Trophoblast cell (in vitro differentiated cells and primary cell): ENCODE measurements at regions not wholly inside any gene's neighbourhood (a gene's known extent, or its start where the extent isn't known, plus 50 kb on each side); places are given as distances from the start of the nearest gene placed in this dataset.

Source experiments
- DNase-seq, 2 donors: peaks; one replicate each; pipeline ENCODE4 v3.0.0-alpha.2; 2016
- H2AFZ ChIP-seq: 2 replicates; pipeline ENCODE4 v1.6.1; 2013; ENCODE audit warnings: low read length, moderate library complexity, mild to moderate bottlenecking; ENCODE audit not compliant: insufficient read depth, poor library complexity
- H2AK5ac ChIP-seq: 2 replicates; pipeline ENCODE4 v1.6.1; 2013; ENCODE audit warnings: mild to moderate bottlenecking, low read length
- H2BK120ac ChIP-seq: 2 replicates; pipeline ENCODE4 v1.6.1; 2013; ENCODE audit warnings: low read length, mild to moderate bottlenecking, moderate library complexity; ENCODE audit not compliant: insufficient read depth, poor library complexity
- H2BK12ac ChIP-seq: 2 replicates; pipeline ENCODE4 v1.6.1; 2013; ENCODE audit warnings: mild to moderate bottlenecking, low read length, moderate library complexity
- H2BK5ac ChIP-seq: 2 replicates; pipeline ENCODE4 v1.6.1; 2013; ENCODE audit warnings: low read length, low read depth, moderate library complexity, mild to moderate bottlenecking; ENCODE audit not compliant: poor library complexity
- H3K14ac ChIP-seq: 2 replicates; pipeline ENCODE4 v1.6.1; 2013; ENCODE audit warnings: mild to moderate bottlenecking, low read length
- H3K18ac ChIP-seq: 2 replicates; pipeline ENCODE4 v1.6.1; 2013; ENCODE audit warnings: mild to moderate bottlenecking, low read length
- H3K23ac ChIP-seq: 2 replicates; pipeline ENCODE4 v1.6.1; 2013; ENCODE audit warnings: low read length
- H3K27ac ChIP-seq: 2 replicates; pipeline ENCODE4 v1.5.1; 2013; ENCODE audit warnings: low read depth, mild to moderate bottlenecking, inconsistent platforms, low read length, moderate library complexity
- H3K27me3 ChIP-seq: 2 replicates; pipeline ENCODE4 v1.6.1; 2013; ENCODE audit warnings: inconsistent platforms, mild to moderate bottlenecking, low read length, moderate library complexity; ENCODE audit not compliant: insufficient read depth
- H3K36me3 ChIP-seq, 2 experiments: 1 replicate in 1 of 2; 2 replicates in 1 of 2; pipeline ENCODE4 v1.6.1; 2013; ENCODE audit warnings: low read length in 2 of 2, mild to moderate bottlenecking in 2 of 2, moderate library complexity in 1 of 2; ENCODE audit not compliant: insufficient read depth in 2 of 2, control insufficient read depth in 1 of 2
- H3K4ac ChIP-seq: 2 replicates; pipeline ENCODE4 v1.6.1; 2013; ENCODE audit warnings: low read depth, mild to moderate bottlenecking, low read length, moderate library complexity
- H3K4me1 ChIP-seq, 2 experiments: 1 replicate in 1 of 2; 2 replicates in 1 of 2; pipeline ENCODE4 v1.6.1; 2013; ENCODE audit warnings: low read length in 2 of 2, mild to moderate bottlenecking in 2 of 2, moderate library complexity in 1 of 2; ENCODE audit not compliant: insufficient read depth in 2 of 2, control insufficient read depth in 1 of 2
- H3K4me2 ChIP-seq: 2 replicates; pipeline ENCODE4 v1.6.1; 2013; ENCODE audit warnings: inconsistent platforms, mild to moderate bottlenecking, low read length, moderate library complexity
- H3K4me3 ChIP-seq: 2 replicates; pipeline ENCODE4 v1.5.1; 2013; ENCODE audit warnings: mild to moderate bottlenecking, low read depth, low read length, inconsistent platforms
- H3K79me1 ChIP-seq: one replicate; pipeline ENCODE4 v1.6.1; 2013; ENCODE audit warnings: low read length
- H3K79me2 ChIP-seq: 2 replicates; pipeline ENCODE4 v1.6.1; 2013; ENCODE audit warnings: low read length, mild to moderate bottlenecking; ENCODE audit not compliant: control insufficient read depth, insufficient read depth, poor library complexity
- H3K9ac ChIP-seq: 2 replicates; pipeline ENCODE4 v1.6.1; 2013; ENCODE audit warnings: mild to moderate bottlenecking, low read length
- H3K9me3 ChIP-seq: 2 replicates; pipeline ENCODE4 v1.6.1; 2013; ENCODE audit warnings: low read depth, mild to moderate bottlenecking, control low read depth, inconsistent platforms, low read length; ENCODE audit not compliant: insufficient read depth
- H4K12ac ChIP-seq: 2 replicates; pipeline ENCODE4 v1.6.1; 2013; ENCODE audit warnings: low read depth, mild to moderate bottlenecking, low read length, moderate library complexity
- H4K8ac ChIP-seq: 2 replicates; pipeline ENCODE4 v1.6.1; 2013; ENCODE audit warnings: low read depth, mild to moderate bottlenecking, low read length, moderate library complexity
- H4K91ac ChIP-seq: one replicate; pipeline ENCODE4 v1.6.1; 2013; ENCODE audit warnings: low read depth, mild to moderate bottlenecking, low read length, moderate library complexity
- WGBS: extraction: QIAGEN DNeasy Blood & Tissue Kit; methylation state at CpG from one replicate; pipeline ENCODE4 v1.1.7; 2013; ENCODE audit warnings: missing lambda C conversion rate; ENCODE audit not compliant: insufficient read length, insufficient coverage; ENCODE audit errors: extremely low coverage; 5-methylcytosine and 5-hydroxymethylcytosine counted together

DNA sequence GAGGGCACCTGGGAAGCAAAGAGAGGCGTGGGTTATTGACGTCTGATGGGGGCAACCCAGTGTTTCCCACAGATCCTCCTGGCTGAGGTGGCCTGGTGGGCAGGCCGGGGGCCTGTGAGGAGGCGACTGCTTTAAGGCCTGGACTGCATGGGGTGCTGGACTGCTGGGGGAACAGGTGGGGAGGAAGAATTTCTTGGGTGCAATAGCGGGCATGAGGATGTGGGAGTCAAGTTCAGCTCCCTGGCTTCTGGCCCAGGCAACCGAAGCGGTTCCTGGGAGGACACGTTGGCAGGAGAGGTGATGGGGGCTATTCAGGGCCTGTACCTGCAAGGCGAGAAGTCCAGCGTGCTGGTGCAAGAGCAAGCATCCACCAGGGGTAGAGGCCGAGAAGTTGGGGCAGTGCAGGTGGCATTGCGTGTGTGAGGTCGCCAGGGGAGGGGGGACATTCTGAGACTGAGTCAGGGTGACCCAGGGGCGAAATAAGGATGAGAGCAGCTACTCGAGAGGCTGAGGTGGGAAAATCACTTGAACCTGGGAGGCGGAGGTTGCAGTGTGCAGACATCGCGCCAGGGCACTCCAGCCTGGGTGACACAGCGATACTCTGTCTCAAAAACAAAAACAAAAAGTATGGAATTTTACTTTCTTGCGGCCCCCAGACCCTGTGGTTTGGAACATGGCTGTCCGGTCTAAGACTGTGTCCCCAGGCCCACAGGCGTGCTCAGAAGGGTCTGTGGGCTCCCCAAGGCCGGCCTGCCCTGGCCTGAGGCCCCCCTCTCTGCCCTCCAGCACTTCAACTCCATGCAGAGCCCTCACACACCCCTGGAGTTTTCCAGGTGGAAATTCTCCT is 53.6 kb upstream of the ELN start:
- WGBS: no CpG with 5 or more reads among the region's 23 CpGs

DNA sequence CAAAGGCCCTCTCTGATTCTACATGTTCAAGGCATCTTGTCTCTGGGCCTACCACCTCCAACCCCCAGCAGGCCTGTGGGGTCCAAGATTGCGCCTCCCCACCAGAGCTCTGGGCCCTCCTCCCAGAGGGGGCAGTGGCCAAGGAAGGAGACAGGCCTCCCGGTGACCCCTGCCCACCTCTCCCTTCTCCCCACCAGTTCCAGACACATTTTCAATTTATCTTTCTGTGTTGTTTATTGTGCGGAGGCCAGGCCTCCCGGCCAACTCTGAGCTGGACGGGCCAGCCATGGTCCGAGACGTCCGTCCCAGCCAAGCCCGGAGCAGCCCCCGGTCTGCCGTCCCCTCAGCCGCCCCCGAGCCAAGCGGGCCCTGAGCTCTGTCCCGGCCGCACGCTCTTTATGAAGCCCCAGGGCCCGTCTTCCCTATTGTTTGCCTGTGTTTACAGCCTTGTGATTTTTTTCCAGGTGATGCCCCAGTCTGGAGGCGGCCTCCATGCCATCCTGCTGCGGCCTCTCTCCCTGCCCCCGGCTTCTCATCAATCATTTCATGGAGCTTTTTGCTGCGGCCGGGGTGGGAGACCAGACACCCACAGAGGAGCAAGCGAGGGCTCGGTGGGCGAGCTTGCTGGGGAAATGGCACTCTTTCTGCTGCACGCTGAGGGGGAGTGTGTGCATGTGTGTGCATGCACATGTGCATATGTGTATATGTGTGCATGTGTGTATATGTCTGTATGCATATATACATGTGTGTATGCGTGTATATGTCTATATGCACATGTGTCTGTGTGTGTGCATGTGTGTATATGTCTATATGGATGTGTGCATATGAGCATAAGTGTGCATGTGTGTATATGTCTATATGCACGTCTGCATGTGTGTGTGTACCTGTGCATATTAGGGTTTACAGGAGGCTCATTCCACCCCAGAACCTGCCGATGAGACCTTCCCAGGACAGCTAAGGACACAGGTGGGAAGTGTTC is 52.7 kb upstream of the ELN start:
- Histone ChIP-seq H2BK5ac (no peak overlapping the region), H2BK12ac (no peak overlapping the region), H3K79me2 (no peaks in the 10 kb centered on the region), H3K9ac (no peak overlapping the region), H2AK5ac (no peak overlapping the region), H3K4me1 (peaks cover 8 to 15% of the 10 kb centered on the region in 2 experiments), H3K23ac (no peak overlapping the region), H2AFZ (no peak overlapping the region), H4K8ac (no peak overlapping the region), H3K4me3 (no peak overlapping the region), H4K91ac (no peak overlapping the region), H3K14ac (no peak overlapping the region), H2BK120ac (no peak overlapping the region), H4K12ac (no peak overlapping the region), H3K27me3 (no peaks in the 10 kb centered on the region), H3K79me1 (peaks cover 3% of the 10 kb centered on the region), H3K9me3 (no peaks in the 10 kb centered on the region), H3K36me3 (no peaks in the 10 kb centered on the region), H3K4me2 (no peak overlapping the region), H3K27ac (no peak overlapping the region), H3K18ac (no peak overlapping the region), H3K4ac (no peak overlapping the region)
- DNase-seq: no peak
- no CpG with 5 or more reads among the region's 30 CpGs for WGBS

More for the DNA sequence above, 53.6 kb upstream of the ELN start:
- Histone ChIP-seq H3K18ac (no peak overlapping the region), H3K9me3 (no peaks in the 10 kb centered on the region), H2BK120ac (no peak overlapping the region), H2AK5ac (no peak overlapping the region), H3K23ac (no peak overlapping the region), H2BK5ac (no peak overlapping the region), H4K8ac (no peak overlapping the region), H3K4ac (no peak overlapping the region), H3K4me2 (no peak overlapping the region), H3K79me1 (peaks cover 3% of the 10 kb centered on the region), H4K12ac (no peak overlapping the region), H3K27me3 (no peaks in the 10 kb centered on the region), H2AFZ (no peak overlapping the region), H3K14ac (no peak overlapping the region), H2BK12ac (no peak overlapping the region), H3K36me3 (no peaks in the 10 kb centered on the region), H3K4me1 (peaks cover 8 to 15% of the 10 kb centered on the region in 2 experiments), H3K9ac (no peak overlapping the region), H4K91ac (no peak overlapping the region), H3K27ac (no peak overlapping the region), H3K79me2 (no peaks in the 10 kb centered on the region), H3K4me3 (no peak overlapping the region)
- DNase-seq: no peak

DNA sequence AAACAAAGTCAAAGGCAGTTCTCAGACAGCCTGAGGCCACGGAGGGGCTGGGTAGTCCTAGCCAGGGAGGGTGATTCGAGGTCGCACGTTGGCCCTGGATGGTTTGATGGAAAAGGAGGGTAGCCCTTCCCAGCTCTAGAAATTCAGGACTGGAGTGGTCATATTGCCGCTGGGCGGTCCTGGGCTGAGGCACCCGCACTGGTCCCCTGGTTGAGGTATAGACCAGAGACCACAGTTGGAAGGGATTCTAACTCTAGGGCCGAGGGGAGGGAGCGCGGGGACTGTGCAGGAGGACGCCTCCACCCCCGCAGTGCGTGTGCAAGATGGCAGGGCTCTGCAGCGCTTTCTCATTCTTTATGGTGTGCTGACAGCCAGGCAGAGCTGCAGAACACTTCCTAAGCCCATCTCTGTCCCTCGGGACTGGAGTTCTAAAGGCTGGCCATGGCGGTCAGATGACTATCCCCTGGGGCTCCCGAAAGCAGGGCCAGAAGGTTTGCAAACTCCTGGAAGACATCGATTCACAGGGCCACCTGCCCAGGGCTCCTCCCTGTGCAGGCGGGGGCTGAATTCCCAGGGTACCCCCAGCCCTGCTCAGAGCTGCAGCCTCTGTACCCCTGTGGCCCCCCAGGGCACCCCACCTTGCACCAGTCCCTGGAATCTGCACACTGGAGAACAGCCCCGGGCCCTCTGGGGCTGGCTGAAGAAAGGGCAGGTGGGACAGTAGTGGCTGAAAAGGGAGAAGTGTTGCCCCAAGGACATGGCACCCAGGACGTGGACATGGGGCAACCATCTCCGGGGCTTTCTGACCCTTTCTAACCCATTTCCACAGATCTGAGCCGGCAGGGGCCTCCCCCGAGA is 51.0 kb upstream of the ELN start:
- Histone ChIP-seq H3K23ac (no peak overlapping the region), H2AK5ac (no peak overlapping the region), H3K79me2 (no peaks in the 10 kb centered on the region), H2BK120ac (no peak overlapping the region), H3K9me3 (no peaks in the 10 kb centered on the region), H4K12ac (no peak overlapping the region), H3K36me3 (no peaks in the 10 kb centered on the region), H2AFZ (no peak overlapping the region), H3K27me3 (no peaks in the 10 kb centered on the region), H3K4me1 (peaks cover 8 to 15% of the 10 kb centered on the region in 2 experiments), H3K4me2 (no peak overlapping the region), H3K4ac (no peak overlapping the region), H4K8ac (no peak overlapping the region), H3K18ac (no peak overlapping the region), H3K4me3 (no peak overlapping the region), H3K14ac (peak overlapping the region; percentile 12), H2BK5ac (no peak overlapping the region), H2BK12ac (no peak overlapping the region), H3K9ac (no peak overlapping the region), H3K27ac (no peak overlapping the region), H3K79me1 (peaks cover 3% of the 10 kb centered on the region), H4K91ac (no peak overlapping the region)
- DNase-seq: no peak
- WGBS: no CpG with 5 or more reads among the region's 24 CpGs
